IMR-90 (cell line): ENCODE measurements at regions not wholly inside any gene's neighbourhood (a gene's known extent, or its start where the extent isn't known, plus 50 kb on each side); places are given as distances from the start of the nearest gene placed in this dataset.

Experiments
- ATAC-seq: fragments of 200-7000 bp; cut with Tn5 transposase; 2 replicates; pipeline ENCODE4 v1.9.1; 2020; ENCODE audit warnings: low read depth, mild to moderate bottlenecking, moderate library complexity
- BruUV-seq: library from RNA; stranded (reverse); fragments of 400-500 nt; replicated peaks from 2 replicates; lab custom pipeline; 2021; lab: Mats Ljungman, UMichigan
- CTCF ChIA-PET: fragments of 300-600 bp; formaldehyde crosslinking; extraction: SDS; loops from one replicate; lab custom pipeline; 2021; ENCODE audit warnings: antibody characterized with exemption; lab: Yijun Ruan, JAX
- POLR2A ChIA-PET: fragments of 300-600 bp; sonication (Branson Sonifier 250); formaldehyde crosslinking; loops from one replicate; lab custom pipeline; 2022; ENCODE audit warnings: antibody characterized with exemption; ENCODE audit not compliant: unreplicated experiment; lab: Charles Lee
- DNase-seq: peaks from one replicate; pipeline ENCODE4 v3.0.0; 2013
- H2AFZ ChIP-seq: replicated peaks from 2 replicates; pipeline ENCODE3; 2013; ENCODE audit warnings: low read length, mild to moderate bottlenecking; ENCODE audit not compliant: poor library complexity
- H2AK5ac ChIP-seq: 2 replicates; pipeline ENCODE4 v1.6.1; 2013; ENCODE audit warnings: low read depth, low read length, inconsistent platforms
- H2AK9ac ChIP-seq: replicated peaks from 2 replicates; pipeline ENCODE3; 2013; ENCODE audit warnings: mild to moderate bottlenecking, low read depth, low read length, moderate library complexity; ENCODE audit not compliant: poor library complexity
- H2BK120ac ChIP-seq: 2 replicates; pipeline ENCODE4 v1.6.1; 2013; ENCODE audit warnings: low read depth, low read length, inconsistent platforms
- H2BK15ac ChIP-seq: 3 replicates; pipeline ENCODE4 v1.6.1; 2013; ENCODE audit warnings: low read depth, low read length, inconsistent platforms
- H2BK20ac ChIP-seq: 2 replicates; pipeline ENCODE4 v1.6.1; 2013; ENCODE audit warnings: low read depth, mild to moderate bottlenecking, inconsistent platforms, low read length, moderate library complexity
- H2BK5ac ChIP-seq: 2 replicates; pipeline ENCODE4 v1.6.1; 2013; ENCODE audit warnings: mild to moderate bottlenecking, low read depth, low read length, inconsistent platforms; ENCODE audit not compliant: poor library complexity, severe bottlenecking
- H3K14ac ChIP-seq: replicated peaks from 2 replicates; pipeline ENCODE4 v1.6.1; 2013; ENCODE audit warnings: low read depth, low read length, inconsistent platforms
- H3K18ac ChIP-seq: 2 replicates; pipeline ENCODE4 v1.6.1; 2013; ENCODE audit warnings: low read depth, low read length, control low read depth
- H3K23ac ChIP-seq: 2 replicates; pipeline ENCODE4 v1.6.1; 2013; ENCODE audit warnings: low read depth, low read length, inconsistent platforms
- H3K27ac ChIP-seq: 2 replicates; pipeline ENCODE4 v1.5.1; 2013; ENCODE audit warnings: mild to moderate bottlenecking, control low read depth, low read length; ENCODE audit not compliant: insufficient read depth
- H3K27me3 ChIP-seq: 2 replicates; pipeline ENCODE4 v1.6.1; 2013; ENCODE audit warnings: low read length; ENCODE audit not compliant: control insufficient read depth, insufficient read depth
- H3K36me3 ChIP-seq: 2 replicates; pipeline ENCODE4 v1.6.1; 2013; ENCODE audit warnings: low read length, mixed read lengths; ENCODE audit not compliant: control insufficient read depth, insufficient read depth
- H3K4ac ChIP-seq: 2 replicates; pipeline ENCODE4 v1.6.1; 2013; ENCODE audit warnings: low read depth, low read length, inconsistent platforms
- H3K4me1 ChIP-seq: 2 replicates; pipeline ENCODE4 v1.6.1; 2013; ENCODE audit warnings: low read length, mixed read lengths; ENCODE audit not compliant: control insufficient read depth, insufficient read depth
- H3K4me2 ChIP-seq: 2 replicates; pipeline ENCODE4 v1.6.1; 2013; ENCODE audit warnings: low read depth, mild to moderate bottlenecking, control low read depth, low read length, moderate library complexity
- H3K4me3 ChIP-seq: 2 replicates; pipeline ENCODE4 v1.5.1; 2013; ENCODE audit warnings: low read depth, mild to moderate bottlenecking, control low read depth, low read length, moderate library complexity; ENCODE audit not compliant: insufficient read depth
- H3K56ac ChIP-seq: 2 replicates; pipeline ENCODE4 v1.6.1; 2013; ENCODE audit warnings: low read length, inconsistent platforms; ENCODE audit not compliant: insufficient read depth; ENCODE audit errors: extremely low read depth
- H3K79me1 ChIP-seq, 2 experiments: 2 replicates each; pipeline ENCODE4 v1.6.1; 2013; ENCODE audit warnings: low read length in 2 of 2, inconsistent platforms in 1 of 2, low read depth in 1 of 2
- H3K9ac ChIP-seq: 2 replicates; pipeline ENCODE4 v1.6.1; 2013; ENCODE audit warnings: low read depth, low read length, control low read depth
- H3K9me1 ChIP-seq: 2 replicates; pipeline ENCODE4 v1.6.1; 2013; ENCODE audit warnings: low read length, inconsistent platforms; ENCODE audit not compliant: insufficient read depth
- H3K9me3 ChIP-seq: 2 replicates; pipeline ENCODE4 v1.6.1; 2013; ENCODE audit warnings: low read length; ENCODE audit not compliant: control insufficient read depth, insufficient read depth
- H4K20me1 ChIP-seq: 2 replicates; pipeline ENCODE4 v1.6.1; 2013; ENCODE audit warnings: low read length, inconsistent platforms; ENCODE audit not compliant: insufficient read depth
- H4K5ac ChIP-seq: 2 replicates; pipeline ENCODE4 v1.6.1; 2013; ENCODE audit warnings: mild to moderate bottlenecking, low read depth, low read length, control low read depth
- H4K8ac ChIP-seq, 2 experiments: 2 replicates each; pipeline ENCODE4 v1.6.1; 2013; ENCODE audit warnings: low read depth in 2 of 2, low read length in 2 of 2, control low read depth in 1 of 2, inconsistent platforms in 1 of 2
- H4K91ac ChIP-seq: 2 replicates; pipeline ENCODE4 v1.6.1; 2013; ENCODE audit warnings: low read depth, low read length, inconsistent platforms; ENCODE audit not compliant: insufficient read depth
- BHLHE40 ChIP-seq: fragments of 150-350 bp; IDR thresholded peaks from 2 replicates; pipeline ENCODE4 v1.6.1; 2016; ENCODE audit warnings: mild to moderate bottlenecking, low read depth, low read length
- CEBPB ChIP-seq: IDR thresholded peaks from 2 replicates; pipeline ENCODE4 v1.6.1; 2012; ENCODE audit warnings: low read depth, low read length, improper control_type of control experiment
- CTCF ChIP-seq: conservative IDR thresholded peaks from 2 replicates; pipeline ENCODE4 v1.5.1; 2012; ENCODE audit warnings: mild to moderate bottlenecking, low read depth, low read length, improper control_type of control experiment
- ELK1 ChIP-seq: fragments of 150-350 bp; IDR thresholded peaks from 2 replicates; pipeline ENCODE4 v1.6.1; 2016; ENCODE audit warnings: low read depth, mild to moderate bottlenecking, low read length, moderate library complexity, borderline replicate concordance
- FOS ChIP-seq: fragments of 150-350 bp; IDR thresholded peaks from 2 replicates; pipeline ENCODE4 v1.6.1; 2016; ENCODE audit warnings: low read depth, low read length
- MAFK ChIP-seq: IDR thresholded peaks from 2 replicates; pipeline ENCODE4 v1.6.1; 2012; ENCODE audit warnings: low read depth, low read length, improper control_type of control experiment
- MAZ ChIP-seq: IDR thresholded peaks from 2 replicates; pipeline ENCODE4 v1.6.1; 2012; ENCODE audit warnings: low read depth, mild to moderate bottlenecking, low read length, improper control_type of control experiment, moderate library complexity, borderline replicate concordance
- MXI1 ChIP-seq: IDR thresholded peaks from 2 replicates; pipeline ENCODE4 v1.6.1; 2012; ENCODE audit warnings: low read depth, mild to moderate bottlenecking, low read length, moderate library complexity, borderline replicate concordance
- RAD21 ChIP-seq: IDR thresholded peaks from 2 replicates; pipeline ENCODE4 v1.6.1; 2012; ENCODE audit warnings: low read length, improper control_type of control experiment
- RFX5 ChIP-seq: IDR thresholded peaks from 2 replicates; pipeline ENCODE4 v1.8.0; 2012; ENCODE audit warnings: low read depth, mild to moderate bottlenecking, low read length, moderate library complexity
- WGBS, 2 experiments: methylation state at CpG; one replicate each; pipeline versions ENCODE4 v1.1.5 to v1.1.7; 2013; ENCODE audit warnings: missing lambda C conversion rate in 2 of 2; ENCODE audit not compliant: insufficient read length in 1 of 2; ENCODE audit errors: extremely low coverage in 2 of 2; 5-methylcytosine and 5-hydroxymethylcytosine counted together
- dilution Hi-C: fragments of 300-500 bp; cut with HindIII; formaldehyde crosslinking; loops from one replicate; pipeline ENCODE4 v1.14.3; 2018; ENCODE audit warnings: low sequenced_read_pairs; ENCODE audit not compliant: unreplicated experiment
- in situ Hi-C: fragments of 300-500 bp; cut with MboI; formaldehyde crosslinking; loops from 3 replicates; pipeline ENCODE4 v1.14.3; 2019; ENCODE audit warnings: low sequenced_read_pairs, inconsistent platforms, mixed read lengths
- intact Hi-C: fragments of 100-400 bp; cut with micrococcal nuclease; formaldehyde crosslinking; loops from 2 replicates; pipeline ENCODE4 v1.10.0; 2022

- WGBS, 2 experiments: 60% methylated on average over 1 of the region's 4 CpGs; no CpG with 5 or more reads in 1 of the 2 experiments
- no peak overlapping the region for H3K4ac ChIP-seq
- no peaks in the 10 kb centered on the region for H3K9me1 ChIP-seq
- BruUV-seq: no TSS peak
- no peaks in the 10 kb centered on the region for H4K20me1 ChIP-seq
- DNase-seq (peak; percentile 15), ATAC-seq (no peak)
- H2AK5ac ChIP-seq: no peak overlapping the region
- no peak overlapping the region for H2AFZ ChIP-seq
- peaks cover 8% of the 10 kb centered on the region for H3K27me3 ChIP-seq
- H3K4me1 ChIP-seq: peaks cover 2% of the 10 kb centered on the region; the same call in 1 of the 2 replicates
- TF ChIP-seq CTCF (no peak), MAFK (no peak), ELK1 (no peak), RAD21 (no peak), MXI1 (no peak), MAZ (no peak), RFX5 (no peak), FOS (no peak), BHLHE40 (no peak), CEBPB (no peak)
- H3K9ac ChIP-seq: no peak overlapping the region
- no peak overlapping the region for H3K27ac ChIP-seq
- H2BK120ac ChIP-seq: no peak overlapping the region
- no peak overlapping the region for H4K91ac ChIP-seq
- H3K4me3 ChIP-seq: no peak overlapping the region
- H3K9me3 ChIP-seq: peaks cover 4% of the 10 kb centered on the region; the same call in 1 of the 2 replicates
- no peak overlapping the region for H3K56ac ChIP-seq
- no peak overlapping the region for H3K4me2 ChIP-seq
- no peaks in the 10 kb centered on the region for H3K36me3 ChIP-seq
- H4K8ac ChIP-seq: no peak overlapping the region
- in situ Hi-C loops (no loop called here), intact Hi-C loops (no loop called here), dilution Hi-C loops (no loop called here)
- H3K23ac ChIP-seq: no peak overlapping the region
- POLR2A ChIA-PET: no interaction called here
- no peak overlapping the region for H3K14ac ChIP-seq
- H2BK20ac ChIP-seq: no peak overlapping the region
- H4K5ac ChIP-seq: no peak overlapping the region
- H3K18ac ChIP-seq: no peak overlapping the region
- CTCF ChIA-PET: no interaction called here
- H2BK5ac ChIP-seq: no peak overlapping the region
- no peak overlapping the region for H2BK15ac ChIP-seq
- no peaks in the 10 kb centered on the region for H3K79me1 ChIP-seq
- no peak overlapping the region for H2AK9ac ChIP-seq
These were observed 277.4 kb upstream of the LYZL1 start for GRCh38 chr10:29011516-29011915.
